HG02973 (cell line): ENCODE measurements at regions not wholly inside any gene's neighbourhood (a gene's known extent, or its start where the extent isn't known, plus 50 kb on each side); places are given as distances from the start of the nearest gene placed in this dataset.
A peak's percentile ranks its signal among the peaks of the same experiment; 100 is the strongest.

Experiments
- ATAC-seq: cut with Tn5 transposase; IDR thresholded peaks from one replicate; pipeline ENCODE4 v1.9.1; 2021; ENCODE audit warnings: moderate library complexity; ENCODE audit not compliant: unreplicated experiment

DNA sequence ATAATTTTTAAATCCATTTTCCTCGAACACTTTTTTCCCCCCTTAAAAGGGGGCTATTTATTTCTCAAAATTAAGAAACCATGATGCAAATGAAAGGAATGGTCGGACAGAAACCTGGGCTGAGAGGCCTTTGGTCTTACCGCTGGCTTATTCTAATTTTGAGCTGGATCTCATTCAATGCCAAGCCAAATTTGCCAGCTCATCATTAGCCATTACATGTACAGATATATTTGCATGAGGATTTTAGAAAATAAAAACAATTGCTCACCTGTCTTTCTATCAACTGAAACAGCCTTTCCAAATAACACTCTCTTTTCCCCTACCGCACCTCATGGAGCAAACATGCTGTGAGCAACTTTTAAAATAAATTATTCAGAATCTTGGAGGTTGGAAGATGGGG is 219.5 kb upstream of the DTNBP1 start:
- ATAC-seq = no peak

DNA sequence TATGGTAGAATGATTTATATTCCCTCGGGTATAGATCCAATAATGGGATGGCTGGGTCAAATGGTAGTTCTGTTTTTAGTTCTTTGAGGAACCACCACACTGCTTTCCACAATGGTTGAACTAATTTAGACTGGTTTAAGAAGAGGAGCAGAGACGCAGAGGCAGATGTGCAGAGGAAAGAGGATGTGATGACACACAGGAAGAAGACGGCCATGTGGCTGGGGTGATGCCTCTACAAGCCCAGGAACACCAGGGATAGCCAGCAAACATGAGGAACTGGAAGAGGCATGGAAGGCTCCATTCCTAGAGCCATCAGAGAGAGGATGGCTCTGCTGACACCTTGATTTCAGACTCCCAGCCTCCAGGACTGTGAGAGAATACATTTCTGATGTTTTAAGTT is 218.3 kb upstream of the DTNBP1 start:
- no peak for ATAC-seq

DNA sequence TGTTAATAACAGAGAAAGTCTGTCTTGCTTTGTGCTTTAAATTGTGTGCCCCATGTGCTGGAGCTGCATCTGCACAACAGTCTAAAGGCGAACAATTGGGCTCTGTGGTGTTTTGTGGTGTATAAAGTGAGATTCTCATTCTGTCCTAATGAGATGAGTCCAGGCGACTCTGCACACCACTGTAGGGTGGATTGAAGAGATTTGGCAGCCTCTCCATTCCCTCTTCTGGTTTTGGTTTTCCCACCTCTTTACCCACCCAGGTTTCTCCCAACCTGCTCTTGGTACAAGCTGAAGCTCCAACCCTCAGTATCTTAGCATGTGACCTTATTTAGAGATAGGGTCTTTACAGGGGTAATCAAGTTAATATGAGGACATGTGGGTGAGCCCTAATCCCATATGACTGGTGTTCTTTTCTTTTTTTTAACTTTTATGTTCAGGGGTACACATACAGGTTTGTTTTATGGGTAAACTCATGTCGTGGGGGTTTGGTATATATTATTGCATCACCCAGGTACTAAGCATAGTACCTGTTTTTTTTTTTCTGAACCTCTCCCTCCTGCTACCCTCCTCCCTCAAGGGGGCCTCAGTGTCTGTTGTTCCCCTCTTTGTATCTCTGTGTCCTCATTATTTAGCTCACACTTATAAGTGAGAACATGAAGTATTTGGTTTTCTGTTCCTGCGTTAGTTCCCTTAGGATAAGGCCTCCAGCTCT is 217.6 kb upstream of the DTNBP1 start:
- no peak for ATAC-seq

DNA sequence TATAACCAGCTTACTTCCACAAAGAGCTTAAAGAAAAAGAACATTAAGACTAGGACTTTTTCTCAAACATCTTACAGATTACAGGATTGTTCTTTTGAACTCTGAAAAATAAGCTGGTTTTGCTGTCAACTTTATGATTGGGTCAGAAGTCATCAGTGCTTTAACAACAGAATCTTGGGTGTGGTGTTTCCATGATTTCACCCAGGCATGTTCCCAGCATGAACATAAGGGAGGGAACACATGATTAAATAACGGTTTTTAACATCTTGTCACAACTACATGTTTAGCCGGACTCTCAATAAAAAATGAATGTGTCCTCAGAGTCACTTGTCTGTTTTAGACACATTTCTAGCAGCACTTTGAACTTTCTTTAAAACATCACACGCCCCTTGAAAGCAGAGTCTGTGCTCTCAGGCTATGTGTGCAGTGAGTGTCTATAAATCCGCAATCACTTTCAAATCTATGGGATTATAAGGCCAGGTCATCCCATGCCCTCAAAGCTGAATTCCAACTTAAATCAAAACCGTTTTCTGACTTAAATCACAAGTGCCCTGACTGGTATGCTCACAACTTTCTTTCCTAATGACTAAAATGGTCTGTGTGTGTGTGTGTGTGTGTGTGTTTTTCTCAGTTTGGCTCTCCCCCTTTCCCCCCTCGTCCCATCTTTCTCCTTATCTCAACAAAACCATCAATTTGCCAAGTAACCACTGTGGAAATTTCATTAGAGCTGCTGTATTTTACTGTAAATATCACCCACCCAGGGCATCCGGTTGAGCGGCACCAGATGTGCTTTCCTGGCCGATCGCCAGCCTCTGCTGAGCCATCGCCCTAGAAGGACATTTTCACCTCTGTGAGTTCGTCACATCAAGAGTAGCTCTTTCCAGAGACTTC is 216.8 kb upstream of the DTNBP1 start:
- peak; percentile 58 for ATAC-seq

DNA sequence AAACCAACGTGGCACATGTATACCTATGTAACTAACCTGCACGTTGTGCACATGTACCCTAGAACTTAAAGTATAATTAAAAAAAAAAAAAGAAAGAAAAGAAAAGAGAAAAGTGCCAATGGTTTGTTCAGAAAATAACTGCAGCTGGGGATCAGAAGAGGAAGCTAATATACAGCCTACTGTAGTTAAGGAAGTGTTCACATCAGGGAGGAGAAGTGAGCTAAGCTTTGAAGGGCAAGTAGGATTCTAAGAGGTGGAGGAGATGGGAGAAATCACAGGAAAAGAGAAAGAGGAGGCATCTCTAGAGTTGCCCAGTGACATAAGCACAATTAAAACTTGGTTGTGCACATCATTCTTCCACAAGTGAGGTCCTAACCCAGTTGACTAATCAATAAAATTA is 214.4 kb upstream of the DTNBP1 start:
- ATAC-seq = no peak

DNA sequence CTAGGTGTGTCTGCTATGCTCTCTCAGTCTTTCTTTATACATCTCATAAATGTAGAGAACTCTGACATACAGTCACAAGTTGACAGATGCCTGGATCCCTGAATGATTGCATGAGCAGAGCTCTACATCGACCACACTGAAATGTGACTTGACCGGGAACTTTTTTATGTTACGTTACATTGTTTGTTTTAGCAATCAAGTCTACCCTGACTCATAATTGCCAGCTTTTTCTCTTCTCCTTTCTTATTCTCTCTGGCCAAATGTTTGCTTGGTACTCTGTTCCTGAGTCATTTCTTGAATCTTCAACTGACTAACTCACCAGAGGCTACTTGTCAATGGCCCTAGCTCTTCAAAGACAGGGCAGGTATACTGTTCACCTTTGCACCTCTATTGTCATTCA is 213.6 kb upstream of the DTNBP1 start:
- ATAC-seq = peak; percentile 74

DNA sequence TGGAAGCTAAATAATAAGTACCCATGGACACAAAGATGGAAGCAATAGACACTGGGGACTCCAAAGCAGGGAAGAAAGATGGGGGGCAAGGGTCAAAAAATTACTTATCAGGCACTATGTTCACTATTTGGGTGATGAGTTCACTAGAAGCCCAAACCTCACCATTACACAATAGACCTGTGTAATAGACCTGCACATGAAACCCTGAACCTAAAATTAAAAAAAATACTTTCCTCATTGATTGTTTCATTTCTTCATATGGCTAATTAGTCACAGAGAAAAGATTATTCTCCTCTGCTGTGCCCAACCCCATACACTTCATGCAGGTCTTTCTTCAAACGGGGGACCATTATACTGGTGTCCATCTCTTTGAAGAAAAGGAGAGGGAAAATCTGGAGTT is 213.0 kb upstream of the DTNBP1 start:
- ATAC-seq = no peak

DNA sequence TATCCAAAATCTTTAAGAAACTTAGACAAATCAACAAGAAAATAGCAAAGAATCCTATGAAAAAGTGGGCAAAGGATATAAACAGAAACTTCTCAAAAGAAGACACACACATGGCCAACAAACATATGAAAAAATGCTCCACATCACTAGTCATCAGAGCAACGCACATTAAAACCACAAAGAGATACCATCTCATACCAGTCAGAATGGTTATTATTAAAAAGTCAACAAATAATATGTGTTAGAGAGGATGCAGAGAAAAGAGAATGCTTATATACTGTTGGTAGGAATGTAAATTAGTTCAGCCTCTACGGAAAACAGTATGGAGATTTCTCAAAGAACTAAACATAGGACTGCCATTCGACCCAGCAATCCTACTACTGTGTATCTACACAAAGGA is 212.0 kb upstream of the DTNBP1 start:
- no peak for ATAC-seq

DNA sequence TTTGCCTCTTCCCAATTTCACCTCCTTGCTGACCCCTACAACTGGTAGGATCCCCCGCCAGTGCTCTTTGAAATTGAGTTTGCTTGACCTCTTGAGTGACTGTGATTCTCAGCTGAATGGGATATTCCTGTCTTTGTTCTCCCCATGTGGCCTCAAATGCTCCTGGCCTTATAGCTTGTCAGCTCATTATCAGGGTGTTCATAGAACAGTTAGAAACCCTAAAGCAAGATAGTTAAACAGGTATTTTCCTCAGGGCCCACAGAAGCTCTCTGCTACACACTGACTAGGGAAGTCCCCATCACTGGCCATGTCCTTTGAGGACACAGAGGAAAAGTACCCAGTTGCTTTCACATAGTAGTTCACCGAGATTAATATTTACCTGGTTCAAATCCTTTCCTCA is 211.5 kb upstream of the DTNBP1 start:
- ATAC-seq = no peak

DNA sequence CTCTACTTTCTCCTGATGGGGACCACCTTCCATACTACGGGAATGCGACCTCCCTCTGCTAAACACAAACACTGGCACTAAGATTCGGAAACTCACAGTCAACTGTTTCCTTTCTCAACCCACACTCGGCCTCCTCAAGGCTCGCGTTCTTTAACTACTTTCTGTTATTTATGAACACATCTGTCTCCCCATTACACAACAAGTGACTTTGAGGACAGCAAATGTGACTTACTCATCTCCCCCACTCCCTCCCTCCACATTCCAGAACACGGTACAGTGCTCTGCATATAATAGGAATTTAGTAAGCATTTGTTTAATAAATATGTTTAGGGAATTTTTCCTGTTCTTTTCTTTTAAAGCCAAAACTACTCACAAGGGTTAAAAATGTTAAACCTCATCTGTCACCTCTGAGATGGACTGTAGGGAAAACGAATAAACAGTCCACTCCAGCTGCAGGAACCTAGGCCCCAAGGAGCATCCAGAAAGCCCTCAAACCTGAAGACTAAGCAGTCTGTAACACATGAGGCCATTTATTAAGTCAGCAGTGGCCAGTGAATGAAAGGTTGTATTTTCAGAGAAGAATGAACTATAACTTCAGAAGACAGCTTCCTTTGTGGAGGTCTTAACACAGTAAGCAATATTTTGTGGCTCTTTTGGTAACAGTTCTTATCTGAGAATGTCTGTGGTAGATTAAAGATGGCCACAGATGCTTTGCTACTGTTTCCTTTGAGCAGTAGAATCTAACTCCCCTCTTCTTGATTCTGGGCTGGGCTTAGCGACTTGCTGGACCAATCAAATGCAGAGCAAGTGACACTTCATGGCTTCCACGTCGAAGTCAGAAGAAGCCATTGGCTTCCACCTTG is 209.6 kb upstream of the DTNBP1 start:
- ATAC-seq = no peak

DNA sequence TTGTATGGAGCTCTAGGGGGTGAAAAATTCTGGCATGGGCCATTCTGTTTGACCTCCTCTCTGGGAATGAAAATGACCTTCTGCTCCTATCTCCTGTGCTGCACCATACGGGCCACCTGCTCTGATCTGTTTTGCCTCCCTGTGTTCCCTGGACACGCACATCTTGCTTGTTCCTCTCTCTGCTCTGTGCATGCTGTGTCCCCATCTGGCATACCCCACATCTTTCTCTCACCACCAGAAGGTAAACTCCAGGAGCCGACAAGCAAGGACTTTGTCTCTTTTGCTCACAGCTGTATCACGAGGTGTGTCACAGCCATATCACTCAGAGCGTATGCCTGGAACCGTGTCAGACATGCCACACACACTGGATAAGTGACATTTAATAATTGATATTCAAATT is 208.4 kb upstream of the DTNBP1 start:
- ATAC-seq = no peak

DNA sequence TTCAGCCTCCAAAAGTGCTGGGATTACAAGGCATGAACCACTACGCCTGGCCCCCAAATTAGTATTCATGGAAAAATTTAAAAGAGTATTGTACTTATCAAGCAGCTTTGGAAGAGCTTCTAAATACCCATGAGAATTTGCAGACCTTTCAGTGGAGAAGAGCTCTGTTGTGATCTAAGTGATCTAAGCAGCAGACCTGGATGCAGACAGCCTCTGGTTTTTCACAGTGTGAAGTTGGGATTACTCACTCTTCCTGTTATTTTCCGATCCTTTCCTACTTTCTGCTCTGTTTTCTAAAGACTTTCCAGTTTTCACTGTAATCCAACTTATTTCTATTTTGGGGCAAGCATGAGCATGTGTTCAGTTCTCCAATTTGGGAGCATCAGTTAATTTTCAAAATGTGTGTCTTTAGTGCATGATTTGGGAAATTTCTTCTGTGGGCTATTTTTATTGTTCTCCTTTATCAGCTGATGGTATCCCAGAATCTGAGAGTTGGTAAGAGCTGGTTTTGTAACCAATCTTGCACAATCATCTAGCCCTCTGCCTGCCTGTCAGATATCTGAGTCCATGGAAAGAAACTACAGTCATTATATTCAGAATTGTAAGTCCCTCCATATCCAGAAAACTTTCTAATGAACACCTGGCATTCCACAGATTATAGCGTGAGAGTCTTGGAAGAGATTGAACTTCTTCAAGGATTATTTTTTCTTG is 207.7 kb upstream of the DTNBP1 start:
- ATAC-seq = no peak

DNA sequence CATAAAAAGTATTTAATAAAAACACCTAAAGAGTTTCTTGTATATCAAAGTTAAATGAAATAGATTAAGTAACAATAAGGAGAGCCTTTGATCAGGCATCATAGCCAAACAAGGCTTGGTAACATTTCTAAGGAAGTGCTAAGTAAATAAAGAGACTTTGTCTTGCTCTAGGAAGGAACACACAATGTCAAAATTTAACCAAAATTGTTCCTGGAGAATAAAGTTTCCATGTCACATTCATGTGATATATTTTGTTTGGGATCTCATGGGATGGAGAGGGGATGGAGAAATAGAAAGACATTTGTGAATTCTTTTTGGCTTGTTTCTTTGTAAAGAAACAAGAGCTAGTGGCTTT is 201.9 kb upstream of the DTNBP1 start:
- ATAC-seq = no peak

DNA sequence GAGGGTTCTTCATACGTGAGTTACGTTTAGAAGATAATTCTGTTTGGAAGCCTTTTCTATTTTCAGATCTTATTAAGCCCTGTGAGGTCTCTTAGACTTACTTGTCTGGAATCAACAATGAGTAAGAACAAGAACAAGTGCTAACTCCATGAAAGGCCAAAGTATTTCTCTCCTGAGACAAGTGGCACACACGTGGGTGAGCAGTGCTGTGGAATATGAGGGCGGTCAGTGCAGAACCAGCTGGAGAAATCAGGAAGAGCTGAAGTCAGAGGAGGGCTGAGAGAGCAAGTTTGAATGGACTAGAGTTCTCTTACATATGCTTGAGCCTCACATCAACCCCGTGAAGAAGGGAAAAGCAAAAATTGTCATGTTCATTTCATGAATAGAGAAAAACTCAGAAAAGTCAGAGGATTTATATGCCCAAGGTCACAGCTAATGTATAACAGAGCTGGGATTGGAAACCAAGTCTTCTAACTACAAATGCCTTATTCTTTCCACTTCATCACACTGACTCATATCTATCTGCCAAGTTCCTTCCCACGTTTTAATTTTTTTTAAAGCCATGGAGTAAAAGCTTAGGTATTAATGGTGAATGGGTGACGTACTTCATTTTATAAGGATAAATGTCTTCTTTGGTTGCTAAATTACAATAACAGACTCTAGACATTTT is 201.3 kb upstream of the DTNBP1 start:
- ATAC-seq = no peak

DNA sequence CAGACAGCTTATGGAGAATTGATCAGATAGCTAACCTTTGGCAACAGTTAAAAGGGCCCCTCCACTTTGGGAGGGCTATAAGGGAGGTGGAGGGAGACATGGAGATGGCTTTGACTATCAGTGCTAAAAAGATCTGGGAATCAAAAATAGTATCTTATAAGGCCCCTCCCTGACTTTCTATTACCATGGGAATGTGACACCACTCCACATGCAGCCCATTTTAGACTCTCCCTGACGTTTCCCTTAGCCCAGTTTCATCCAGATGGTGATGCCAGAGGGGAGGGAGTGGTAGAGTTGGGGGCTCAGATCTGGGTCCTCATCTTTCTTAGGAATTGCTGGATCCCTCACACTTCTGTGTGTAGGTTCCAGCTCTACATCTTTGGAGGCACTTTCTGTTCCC is 200.0 kb upstream of the DTNBP1 start:
- ATAC-seq = no peak

DNA sequence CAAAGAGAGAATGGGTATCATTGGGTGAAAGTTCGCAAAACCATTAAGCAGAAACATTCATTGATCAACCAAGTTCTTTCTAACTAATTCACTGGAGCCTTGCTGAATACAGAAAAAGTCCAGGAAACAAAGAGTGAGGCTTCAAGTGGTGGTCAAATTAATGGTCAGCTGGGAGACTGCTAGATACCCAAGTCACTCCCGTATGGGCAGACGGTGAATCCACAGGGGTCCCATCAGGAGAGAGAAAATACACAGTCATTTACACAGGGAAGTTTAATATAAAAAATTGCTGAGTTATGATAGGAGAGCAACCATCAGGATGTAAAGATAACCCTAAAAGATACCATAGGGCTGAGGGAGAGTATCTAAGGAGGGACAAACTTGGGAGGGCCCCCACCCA is 198.7 kb upstream of the DTNBP1 start:
- no peak for ATAC-seq

DNA sequence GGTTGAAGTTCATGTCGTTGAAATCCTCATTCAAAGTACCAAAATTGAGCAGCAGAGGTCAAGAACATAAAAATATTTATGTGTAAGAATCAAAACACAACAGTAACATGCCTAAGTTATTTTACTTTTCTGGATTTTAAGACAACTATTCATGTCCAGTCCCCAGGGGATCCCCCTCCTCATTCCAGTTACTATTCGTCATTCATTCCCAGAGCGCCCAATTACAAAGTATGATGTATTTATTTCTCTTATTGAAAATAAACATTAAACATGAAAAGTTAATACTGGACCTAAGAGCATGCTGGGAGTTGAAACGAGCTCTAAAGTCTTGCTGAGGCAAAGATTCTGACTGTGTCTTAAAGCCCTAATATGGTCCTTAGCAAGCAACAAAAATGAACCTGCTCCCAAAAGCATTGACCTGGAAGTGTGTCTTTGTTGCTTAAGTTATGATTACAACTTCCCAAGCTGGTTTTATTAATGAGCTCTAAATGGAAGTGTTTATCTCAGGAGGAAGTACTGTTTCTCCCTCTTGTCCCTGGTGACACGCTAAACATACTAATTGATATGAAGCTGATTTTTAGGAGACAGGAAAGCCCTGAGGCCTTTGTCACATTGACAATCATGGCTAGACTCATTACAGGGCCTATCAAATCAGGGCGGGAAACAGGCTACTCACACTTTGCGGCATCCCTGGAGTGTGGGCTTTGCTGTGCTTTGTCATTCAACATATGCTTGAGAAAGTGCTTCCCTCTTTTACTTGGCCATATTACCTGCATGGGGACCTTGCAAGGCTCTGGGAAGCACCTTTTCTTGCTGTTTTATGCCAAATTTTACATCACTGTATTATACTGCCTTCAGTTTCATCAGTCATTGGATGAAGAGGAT is 192.2 kb upstream of the DTNBP1 start:
- ATAC-seq = no peak

DNA sequence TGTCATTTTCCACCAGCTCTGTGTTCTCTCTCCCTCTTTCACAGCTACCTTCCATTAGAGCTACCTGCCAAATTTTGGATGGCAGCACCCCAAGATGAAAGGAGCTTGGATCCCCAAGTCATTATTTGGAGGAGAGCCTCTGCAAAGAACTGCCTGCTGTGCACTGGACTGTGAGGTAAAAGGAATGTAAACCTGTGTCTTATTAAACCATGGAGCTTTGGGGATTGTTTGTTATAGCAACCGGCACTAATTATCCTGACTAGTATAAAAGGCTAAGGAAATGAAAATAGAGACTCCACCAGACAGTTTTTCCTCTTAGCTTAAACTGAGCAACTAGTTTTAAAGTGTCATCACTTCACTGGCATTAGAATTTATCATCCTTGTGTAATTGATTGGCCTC is 191.6 kb upstream of the DTNBP1 start:
- ATAC-seq = no peak

DNA sequence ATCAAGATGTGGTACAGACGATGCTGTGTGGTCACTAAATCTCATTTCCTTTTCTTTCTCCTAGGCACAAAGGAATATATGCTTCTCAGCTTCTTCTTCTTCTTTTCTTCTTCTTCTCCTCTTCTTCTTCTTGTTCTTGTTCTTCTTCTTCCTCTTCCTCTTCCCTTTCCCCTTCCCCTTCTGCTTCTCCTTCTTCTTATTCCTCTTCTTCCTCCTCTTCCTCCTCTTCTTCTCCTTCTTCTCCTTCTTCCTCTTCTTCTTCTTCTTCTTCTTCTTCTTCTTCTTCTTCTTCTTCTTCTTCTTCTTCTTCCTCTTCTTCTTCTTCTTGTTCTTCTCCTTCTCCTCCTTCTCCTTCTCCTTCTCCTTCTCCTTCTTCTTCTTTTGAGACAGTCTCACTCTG is 190.4 kb upstream of the DTNBP1 start:
- no peak for ATAC-seq
